Pancreas (tissue), 10 donors: ENCODE measurements at regions not wholly inside any gene's neighbourhood (a gene's known extent, or its start where the extent isn't known, plus 50 kb on each side); places are given as distances from the start of the nearest gene placed in this dataset.
"Not testable (repeated sequence)": the region's sequence is repeated elsewhere in the genome, so short reads cannot be mapped to it uniquely, and the experiment has no call there.

Experiments
- ATAC-seq, 4 donors: fragments of 200-7000 bp; cut with Tn5 transposase; one replicate each; pipeline versions ENCODE4 v1.8.0 to v1.9.1; 2020; ENCODE audit warnings: mild to moderate bottlenecking in 4 of 4, moderate library complexity in 4 of 4
- DNase-seq, 6 donors: peaks; one replicate each; pipeline ENCODE4 v3.0.0-alpha.2; 2020
- FAIRE-seq: peaks from 2 replicates; lab custom pipeline; 2012; peaks lifted over from hg19 to GRCh38; lab: Jason Lieb, UNC
- H3K27ac ChIP-seq, 4 donors: fragments of 200-600 bp; sonication (generic); 1 replicate in 3 of 4; 2 replicates in 1 of 4; pipeline versions ENCODE4 v1.5.0 to v1.8.0; 2020
- H3K27me3 ChIP-seq, 4 donors: fragments of 200-600 bp; one replicate each; pipeline ENCODE4 v1.8.0; 2021
- H3K36me3 ChIP-seq, 3 donors: fragments of 200-600 bp; sonication (generic) in 1 of 3; one replicate each; pipeline versions ENCODE4 v1.5.0 to v1.8.0; 2020 to 2021
- H3K4me1 ChIP-seq, 3 donors: fragments of 200-600 bp; one replicate each; pipeline ENCODE4 v1.8.0; 2021
- H3K4me3 ChIP-seq, 4 donors: fragments of 200-600 bp; sonication (generic) in 2 of 4; one replicate each; pipeline versions ENCODE4 v1.5.0 to v1.8.0; 2020 to 2021
- H3K9me3 ChIP-seq, 4 donors: fragments of 200-600 bp; one replicate each; pipeline ENCODE4 v1.8.0; 2021
- whole genome bisulfite sequencing, 2 donors: extraction: QIAGEN DNeasy Blood & Tissue Kit; methylation state at CpG; one replicate each; pipeline ENCODE4 v1.1.7; 2013; 5-methylcytosine and 5-hydroxymethylcytosine counted together
- intact Hi-C, 3 donors: fragments of 100-400 bp; cut with DNase I; formaldehyde crosslinking; loops; one replicate each; pipeline versions ENCODE4 v1.11.1 to v1.14.2; 2022
- TF ChIP-seq, protein P1 (sequence below), 4 donors: fragments of 200-600 bp; sonication (generic) in 3 of 4; IDR thresholded peaks; one replicate each; pipeline versions ENCODE4 v1.5.0 to v1.8.0; 2021; ENCODE audit warnings: antibody characterized with exemption in 4 of 4
- donor health status: healthy with polysubstance abuse.
- donor health status: DM: no; HTN: no; CAD: no; lungs with moderate emphysema.
- donor health status: DM: no; HTN: no; CAD: no.
- donor health status: control.
- donor health status: control.
- donor health status: Bipolar disorder and iron deficiency.
- donor health status: DM: yes; HTN: yes; CAD: no.
- donor health status: DM: no; HTN: no; CAD: no.
- donor health status: DM: no; HTN: no; CAD: no.
- donor health status: DM: yes; HTN: yes; CAD: no.

DNA sequence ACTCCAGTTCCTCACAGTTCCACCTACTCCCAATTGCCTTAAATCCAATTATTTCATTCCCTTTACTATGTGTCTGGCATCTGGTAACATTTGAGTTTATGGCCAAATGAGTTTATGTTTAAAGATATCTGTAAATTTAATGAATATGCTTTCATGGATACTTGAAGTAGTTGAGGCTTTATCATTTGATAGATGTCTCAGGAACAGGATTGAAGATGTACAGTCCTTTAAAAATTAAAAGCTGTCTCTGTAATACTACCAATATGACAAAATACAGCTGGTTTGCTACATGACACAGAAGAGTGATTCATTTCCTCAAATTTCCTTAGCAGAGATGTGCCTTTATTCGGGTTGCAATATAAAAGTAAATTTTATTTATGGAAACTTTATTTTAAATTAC is 2326.0 kb upstream of the ACO1 start:
- WGBS, 2 donors: 32 to 41% methylated on average over 1 of the region's 1 CpG

DNA sequence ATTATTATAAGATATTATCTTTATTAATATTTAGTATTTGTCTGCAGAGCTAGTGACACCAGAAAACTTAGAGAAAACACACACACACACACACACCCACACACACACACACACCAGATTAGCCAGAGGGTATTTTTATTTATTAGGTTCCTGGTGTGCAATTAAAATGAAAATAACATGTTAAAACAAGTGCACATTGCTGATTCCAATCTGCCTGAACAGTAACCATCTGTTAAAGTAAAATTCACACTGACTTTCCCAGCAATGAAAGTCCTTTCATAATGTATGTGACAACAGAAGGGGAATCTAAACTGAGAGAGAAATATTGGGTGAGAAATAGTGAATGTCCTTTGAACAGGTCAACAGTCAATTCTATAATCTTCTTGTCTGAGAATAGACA is 2323.5 kb upstream of the ACO1 start:
- intact Hi-C loops: no loop called here
- Histone ChIP-seq H3K36me3 (no peaks in the 10 kb centered on the region), H3K27ac (no peak overlapping the region), H3K27me3 (no peaks in the 10 kb centered on the region), H3K4me1 (no peaks in the 10 kb centered on the region), H3K9me3 (no peaks in the 10 kb centered on the region), H3K4me3 (no peak overlapping the region)
- DNase-seq (no peak), FAIRE-seq (no peak), ATAC-seq (no peak)
- TF ChIP-seq, protein P1, sequence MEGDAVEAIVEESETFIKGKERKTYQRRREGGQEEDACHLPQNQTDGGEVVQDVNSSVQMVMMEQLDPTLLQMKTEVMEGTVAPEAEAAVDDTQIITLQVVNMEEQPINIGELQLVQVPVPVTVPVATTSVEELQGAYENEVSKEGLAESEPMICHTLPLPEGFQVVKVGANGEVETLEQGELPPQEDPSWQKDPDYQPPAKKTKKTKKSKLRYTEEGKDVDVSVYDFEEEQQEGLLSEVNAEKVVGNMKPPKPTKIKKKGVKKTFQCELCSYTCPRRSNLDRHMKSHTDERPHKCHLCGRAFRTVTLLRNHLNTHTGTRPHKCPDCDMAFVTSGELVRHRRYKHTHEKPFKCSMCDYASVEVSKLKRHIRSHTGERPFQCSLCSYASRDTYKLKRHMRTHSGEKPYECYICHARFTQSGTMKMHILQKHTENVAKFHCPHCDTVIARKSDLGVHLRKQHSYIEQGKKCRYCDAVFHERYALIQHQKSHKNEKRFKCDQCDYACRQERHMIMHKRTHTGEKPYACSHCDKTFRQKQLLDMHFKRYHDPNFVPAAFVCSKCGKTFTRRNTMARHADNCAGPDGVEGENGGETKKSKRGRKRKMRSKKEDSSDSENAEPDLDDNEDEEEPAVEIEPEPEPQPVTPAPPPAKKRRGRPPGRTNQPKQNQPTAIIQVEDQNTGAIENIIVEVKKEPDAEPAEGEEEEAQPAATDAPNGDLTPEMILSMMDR (IDR thresholded peaks at IDR 0.05): no peak

More for the DNA sequence above, 2326.0 kb upstream of the ACO1 start:
- intact Hi-C loops: no loop called here
- no peak for ATAC-seq
- no peaks in the 10 kb centered on the region for H3K4me1 ChIP-seq
- no peaks in the 10 kb centered on the region for H3K36me3 ChIP-seq
- TF ChIP-seq, protein P1 (IDR thresholded peaks at IDR 0.05): no peak
- no peak for DNase-seq
- no peak overlapping the region for H3K27ac ChIP-seq
- FAIRE-seq: no peak
- no peaks in the 10 kb centered on the region for H3K27me3 ChIP-seq
- no peaks in the 10 kb centered on the region for H3K9me3 ChIP-seq
- H3K4me3 ChIP-seq: no peak overlapping the region

DNA sequence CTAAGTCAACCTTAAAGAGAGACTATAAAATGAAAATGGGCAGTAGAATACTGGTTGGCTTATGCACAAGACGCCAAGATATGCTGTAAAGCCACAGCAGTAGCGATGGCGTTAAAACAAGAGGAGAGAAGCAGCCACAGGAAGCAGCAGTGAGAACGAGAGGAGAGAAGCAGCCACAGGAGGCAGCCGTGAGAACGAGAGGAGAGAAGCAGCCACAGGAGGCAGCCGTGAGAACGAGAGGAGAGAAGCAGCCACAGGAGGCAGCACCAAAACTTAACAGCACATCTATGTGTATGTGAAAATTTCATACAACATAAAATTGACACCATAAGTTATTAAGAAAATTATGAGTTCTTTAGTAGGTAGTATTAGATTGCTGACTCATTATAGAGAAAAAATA is 2318.6 kb upstream of the ACO1 start:
- H3K27me3 ChIP-seq: no peaks in the 10 kb centered on the region
- no peaks in the 10 kb centered on the region for H3K4me1 ChIP-seq
- DNase-seq: no peak
- WGBS, 2 donors: 62 to 64% methylated on average over 8 of the region's 8 CpGs
- no peak for ATAC-seq
- no peak for FAIRE-seq
- no peak overlapping the region for H3K4me3 ChIP-seq
- intact Hi-C loops: no loop called here
- no peaks in the 10 kb centered on the region for H3K9me3 ChIP-seq
- no peaks in the 10 kb centered on the region for H3K36me3 ChIP-seq
- no peak overlapping the region for H3K27ac ChIP-seq
- TF ChIP-seq, protein P1 (IDR thresholded peaks at IDR 0.05): no peak

DNA sequence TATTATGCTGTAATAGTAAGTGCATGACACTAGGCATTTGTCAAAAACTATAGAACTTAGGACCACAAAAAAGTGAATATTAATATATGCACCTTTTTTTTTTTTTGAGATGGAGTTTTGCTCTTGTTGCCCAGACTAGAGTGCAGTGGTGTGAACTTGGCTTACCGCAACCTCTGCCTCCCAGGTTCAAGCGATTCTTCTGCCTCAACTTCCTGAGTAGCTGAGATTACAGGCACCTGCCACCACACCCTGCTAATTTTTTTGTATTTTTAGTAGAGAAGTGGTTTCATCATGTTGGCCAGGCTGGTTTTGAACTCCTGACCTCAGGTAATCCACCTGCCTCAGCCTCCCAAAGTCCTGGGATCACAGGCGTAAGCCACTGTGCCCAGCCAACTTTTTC is 2315.2 kb upstream of the ACO1 start:
- 69 to 89% methylated on average over 3 of the region's 3 CpGs for WGBS, 2 donors
- ATAC-seq, intact Hi-C loops, DNase-seq, H3K9me3 ChIP-seq, H3K4me3 ChIP-seq, FAIRE-seq, H3K36me3 ChIP-seq, H3K27me3 ChIP-seq, H3K27ac ChIP-seq, H3K4me1 ChIP-seq: not testable (repeated sequence)

DNA sequence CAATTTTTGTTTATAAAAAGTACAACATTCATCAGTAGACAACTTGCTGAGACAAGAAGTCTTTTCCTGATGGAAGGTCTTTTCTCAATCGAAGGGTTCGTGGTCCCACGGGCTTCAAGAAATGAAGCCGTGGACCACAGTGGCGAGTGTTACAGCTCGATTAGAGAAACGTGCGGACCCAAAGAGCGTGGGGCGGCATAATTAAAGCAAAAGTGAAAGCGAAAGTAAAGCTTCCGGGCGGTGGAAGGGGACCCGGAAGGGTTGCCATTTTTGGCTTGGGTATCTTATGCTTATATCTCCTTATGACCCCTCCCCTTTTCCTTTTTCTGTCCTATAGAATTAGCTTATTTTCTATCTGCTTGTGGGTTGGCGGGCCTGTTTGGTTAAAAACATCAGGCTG is 2309.4 kb upstream of the ACO1 start:
- TF ChIP-seq, protein P1 (IDR thresholded peaks at IDR 0.05): no peak
- Histone ChIP-seq H3K27ac (no peak overlapping the region), H3K4me3 (no peak overlapping the region), H3K27me3 (no peaks in the 10 kb centered on the region), H3K4me1 (no peaks in the 10 kb centered on the region), H3K36me3 (no peaks in the 10 kb centered on the region), H3K9me3 (no peaks in the 10 kb centered on the region)
- DNase-seq (no peak), ATAC-seq (no peak), FAIRE-seq (no peak)
- 67 to 81% methylated on average over 15 of the region's 15 CpGs for WGBS, 2 donors
- intact Hi-C loops: no loop called here
